ENCODE measurements at regions not wholly inside any gene's neighbourhood (a gene's known extent, or its start where the extent isn't known, plus 50 kb on each side); places are given as distances from the start of the nearest gene placed in this dataset.

DNA sequence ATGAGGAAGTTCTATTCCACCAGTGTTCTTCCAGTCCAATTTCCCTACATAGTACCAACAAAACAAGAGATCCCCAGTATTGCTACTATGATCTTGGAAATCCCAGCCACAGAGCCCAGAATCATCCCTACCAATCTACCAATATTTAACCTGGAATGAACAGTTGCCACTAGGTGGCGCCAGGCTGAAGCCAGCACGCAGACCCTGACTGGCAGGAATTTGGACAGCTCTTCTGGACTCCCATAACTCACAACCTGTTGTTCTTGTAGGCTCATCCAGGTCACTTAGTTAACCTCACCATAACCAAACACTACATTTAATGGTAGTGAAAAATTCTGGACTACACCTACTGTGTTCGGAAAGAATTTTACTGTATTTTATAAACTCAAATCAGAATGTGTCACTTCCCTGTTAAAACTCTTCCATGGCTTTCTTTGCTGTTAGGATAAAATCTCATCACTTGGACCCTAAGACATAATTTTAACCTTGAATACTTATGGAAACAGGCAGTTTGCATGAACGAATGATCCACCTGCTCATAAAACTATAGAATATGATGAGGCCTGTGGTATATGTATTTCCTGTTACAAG, 59.8 kb upstream of the SLC38A11 start:
- TF ChIP-seq, protein P1, sequence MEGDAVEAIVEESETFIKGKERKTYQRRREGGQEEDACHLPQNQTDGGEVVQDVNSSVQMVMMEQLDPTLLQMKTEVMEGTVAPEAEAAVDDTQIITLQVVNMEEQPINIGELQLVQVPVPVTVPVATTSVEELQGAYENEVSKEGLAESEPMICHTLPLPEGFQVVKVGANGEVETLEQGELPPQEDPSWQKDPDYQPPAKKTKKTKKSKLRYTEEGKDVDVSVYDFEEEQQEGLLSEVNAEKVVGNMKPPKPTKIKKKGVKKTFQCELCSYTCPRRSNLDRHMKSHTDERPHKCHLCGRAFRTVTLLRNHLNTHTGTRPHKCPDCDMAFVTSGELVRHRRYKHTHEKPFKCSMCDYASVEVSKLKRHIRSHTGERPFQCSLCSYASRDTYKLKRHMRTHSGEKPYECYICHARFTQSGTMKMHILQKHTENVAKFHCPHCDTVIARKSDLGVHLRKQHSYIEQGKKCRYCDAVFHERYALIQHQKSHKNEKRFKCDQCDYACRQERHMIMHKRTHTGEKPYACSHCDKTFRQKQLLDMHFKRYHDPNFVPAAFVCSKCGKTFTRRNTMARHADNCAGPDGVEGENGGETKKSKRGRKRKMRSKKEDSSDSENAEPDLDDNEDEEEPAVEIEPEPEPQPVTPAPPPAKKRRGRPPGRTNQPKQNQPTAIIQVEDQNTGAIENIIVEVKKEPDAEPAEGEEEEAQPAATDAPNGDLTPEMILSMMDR (IDR thresholded peaks at IDR 0.05): peak; percentile 96
- no peak for TF ChIP-seq EZH2phosphoT487 (IDR thresholded peaks at IDR 0.05)
